SK-N-SH treated with all-trans-retinoic acid at 6 μM for 48 hours (cell line): ENCODE measurements at regions not wholly inside any gene's neighbourhood (a gene's known extent, or its start where the extent isn't known, plus 50 kb on each side); places are given as distances from the start of the nearest gene placed in this dataset.
"Not testable (repeated sequence)": the region's sequence is repeated elsewhere in the genome, so short reads cannot be mapped to it uniquely, and the experiment has no call there.

ENCODE experiments used
- CREB5 ChIP-seq: fragments of 250-450 bp; sonication (Bioruptor Pico); IDR thresholded peaks from 2 replicates; pipeline ENCODE4 v1.5.1; 2020; ENCODE audit warnings: low read depth, mild to moderate bottlenecking, moderate library complexity
- CSRNP3 ChIP-seq: fragments of 250-450 bp; sonication (Bioruptor Pico); IDR thresholded peaks from 2 replicates; pipeline ENCODE4 v1.5.1; 2021; ENCODE audit warnings: mild to moderate bottlenecking, moderate library complexity
- ESRRG ChIP-seq: fragments of 250-450 bp; sonication (Bioruptor Pico); IDR thresholded peaks from 2 replicates; pipeline ENCODE4 v1.6.1; 2021; ENCODE audit warnings: mild to moderate bottlenecking
- ISL1 ChIP-seq: fragments of 250-450 bp; sonication (Bioruptor Pico); IDR thresholded peaks from 2 replicates; pipeline ENCODE4 v2.1.2; 2022; ENCODE audit warnings: mild to moderate bottlenecking, moderate library complexity
- PATZ1 ChIP-seq: fragments of 250-450 bp; sonication (Bioruptor Pico); IDR thresholded peaks from 2 replicates; pipeline ENCODE4 v1.8.0; 2020; ENCODE audit warnings: mild to moderate bottlenecking, moderate library complexity, borderline replicate concordance
- PPARA ChIP-seq: fragments of 250-450 bp; sonication (Bioruptor Pico); IDR thresholded peaks from 2 replicates; pipeline ENCODE4 v1.5.0; 2020; ENCODE audit warnings: mild to moderate bottlenecking, borderline replicate concordance
- TCF4 ChIP-seq: fragments of 250-450 bp; sonication (Bioruptor Pico); IDR thresholded peaks from 2 replicates; pipeline ENCODE4 v1.8.0; 2021; ENCODE audit warnings: mild to moderate bottlenecking, moderate library complexity, borderline replicate concordance
- TSHZ2 ChIP-seq: fragments of 250-450 bp; sonication (Bioruptor Pico); IDR thresholded peaks from 2 replicates; pipeline ENCODE4 v1.5.0; 2020; ENCODE audit warnings: mild to moderate bottlenecking, moderate library complexity
- ZFP3 ChIP-seq: fragments of 250-450 bp; sonication (Bioruptor Pico); IDR thresholded peaks from 2 replicates; pipeline ENCODE4 v1.5.0; 2020; ENCODE audit warnings: mild to moderate bottlenecking, moderate library complexity
- ZFP30 ChIP-seq: fragments of 450-650 bp; formaldehyde crosslinking; IDR thresholded peaks from 2 replicates; pipeline ENCODE4 v1.5.0; 2022; ENCODE audit warnings: mild to moderate bottlenecking, moderate library complexity

- not testable (repeated sequence) for TF ChIP-seq PATZ1 (CRISPR knock-in tag); CREB5 (CRISPR knock-in tag); TSHZ2 (CRISPR knock-in tag); ESRRG; TCF4 (CRISPR knock-in tag); ZFP30; CSRNP3; ZFP3; ISL1 (CRISPR knock-in tag); PPARA (CRISPR knock-in tag)
These were observed 578.9 kb upstream of the CYLC2 start for GRCh38 chr9:102416251-102416650.
